ENCODE measurements at regions not wholly inside any gene's neighbourhood (a gene's known extent, or its start where the extent isn't known, plus 50 kb on each side); places are given as distances from the start of the nearest gene placed in this dataset.

GRCh38 chr14:57038689-57039088 lies 228.4 kb upstream of the OTX2 start:
- TF ChIP-seq CTCF (IDR thresholded peaks at IDR 0.05; ENCODE audit: borderline replicate concordance, extremely low read depth, low read length, poor library complexity, severe bottlenecking) (no peak), EZH2 (IDR thresholded peaks at IDR 0.05; ENCODE audit: borderline replicate concordance, low read depth, low read length, severe bottlenecking) (no peak)

Data from DND-41 (cell line).